Keratinocyte (primary cell): ENCODE measurements at regions not wholly inside any gene's neighbourhood (a gene's known extent, or its start where the extent isn't known, plus 50 kb on each side); places are given as distances from the start of the nearest gene placed in this dataset.

Experiments used
- DNase-seq: peaks from one replicate; pipeline ENCODE4 v3.0.0-alpha.2; 2011; ENCODE audit warnings: low read depth, missing footprints, low spot score
- FAIRE-seq: peaks from 2 replicates; lab custom pipeline; 2011; peaks lifted over from hg19 to GRCh38; lab: Jason Lieb, UNC
- H2AFZ ChIP-seq: 2 replicates; pipeline ENCODE4 v1.6.0; 2012; ENCODE audit warnings: low read length, control low read depth, inconsistent platforms; ENCODE audit not compliant: control insufficient read depth
- H3K27ac ChIP-seq: 2 replicates; pipeline ENCODE4 v1.5.1; 2011; ENCODE audit warnings: low read length; ENCODE audit not compliant: control insufficient read depth, insufficient read depth
- H3K27me3 ChIP-seq: 3 replicates; pipeline ENCODE4 v1.6.0; 2011; ENCODE audit warnings: low read length; ENCODE audit not compliant: control insufficient read depth, insufficient read depth; ENCODE audit errors: extremely low read depth
- H3K36me3 ChIP-seq, 2 experiments: 2 replicates in 1 of 2; 3 replicates in 1 of 2; pipeline ENCODE4 v1.5.1; 2011; ENCODE audit warnings: low read length in 2 of 2, mild to moderate bottlenecking in 1 of 2; ENCODE audit not compliant: control insufficient read depth in 2 of 2, insufficient read depth in 2 of 2; ENCODE audit errors: extremely low read depth in 1 of 2
- H3K4me1 ChIP-seq: 3 replicates; pipeline ENCODE4 v1.5.1; 2011; ENCODE audit warnings: low read length; ENCODE audit not compliant: control insufficient read depth, insufficient read depth; ENCODE audit errors: extremely low read depth
- H3K4me2 ChIP-seq: 3 replicates; pipeline ENCODE4 v1.6.0; 2011; ENCODE audit warnings: low read depth, low read length; ENCODE audit not compliant: control insufficient read depth, insufficient read depth; ENCODE audit errors: extremely low read depth
- H3K4me3 ChIP-seq, 3 experiments: fragments of 200-600 bp in 1 of 3; sonication (generic) in 1 of 3; 2 replicates in 2 of 3; 3 replicates in 1 of 3; pipeline ENCODE4 v1.5.1; 2011 to 2016; ENCODE audit warnings: low read length in 3 of 3, mild to moderate bottlenecking in 3 of 3, control low read depth in 2 of 3, inconsistent platforms in 1 of 3, low read depth in 1 of 3, mixed read lengths in 1 of 3, mixed run types in 1 of 3, moderate library complexity in 1 of 3; ENCODE audit not compliant: control insufficient read depth in 2 of 3, insufficient read depth in 2 of 3; ENCODE audit errors: extremely low read depth in 1 of 3
- H3K79me2 ChIP-seq: 2 replicates; pipeline ENCODE4 v1.6.0; 2012; ENCODE audit warnings: low read length; ENCODE audit not compliant: control insufficient read depth, insufficient read depth
- H3K9ac ChIP-seq: 3 replicates; pipeline ENCODE4 v1.6.0; 2011; ENCODE audit warnings: low read length; ENCODE audit not compliant: control insufficient read depth, insufficient read depth; ENCODE audit errors: extremely low read depth
- H3K9me1 ChIP-seq: 3 replicates; pipeline ENCODE4 v1.6.0; 2011; ENCODE audit warnings: low read length; ENCODE audit not compliant: control insufficient read depth, insufficient read depth; ENCODE audit errors: extremely low read depth
- H3K9me3 ChIP-seq: 2 replicates; pipeline ENCODE4 v1.5.1; 2012; ENCODE audit warnings: low read depth, low read length; ENCODE audit not compliant: control insufficient read depth
- H4K20me1 ChIP-seq: 3 replicates; pipeline ENCODE4 v1.6.0; 2011; ENCODE audit warnings: low read length; ENCODE audit not compliant: control insufficient read depth, insufficient read depth; ENCODE audit errors: extremely low read depth
- EZH2 ChIP-seq: IDR thresholded peaks from one replicate; pipeline ENCODE4 v1.6.1; 2012; ENCODE audit warnings: inconsistent platforms, mild to moderate bottlenecking, low read length, moderate library complexity
- dilution Hi-C: fragments of 300-500 bp; cut with MboI; formaldehyde crosslinking; loops from one replicate; pipeline ENCODE4 v1.7.0; 2020; ENCODE audit warnings: low sequenced_read_pairs; ENCODE audit not compliant: extremely low pct_ligation_motif_present
- TF ChIP-seq, protein P1 (sequence below), 3 experiments: IDR thresholded peaks in 1 of 3; conservative IDR thresholded peaks in 1 of 3; optimal IDR thresholded peaks in 1 of 3; 2 replicates in 2 of 3; 3 replicates in 1 of 3; pipeline versions ENCODE3 to v1.5.1; 2011; ENCODE audit warnings: low read length in 3 of 3, mild to moderate bottlenecking in 3 of 3, moderate library complexity in 2 of 3, control low read depth in 1 of 3, inconsistent platforms in 1 of 3; ENCODE audit not compliant: insufficient read depth in 2 of 3; ENCODE audit errors: extremely low read depth in 1 of 3

- Histone ChIP-seq H3K9me3 (no peaks in the 10 kb centered on the region), H2AFZ (no peak overlapping the region), H3K4me1 (no peaks in the 10 kb centered on the region), H3K27me3 (no peaks in the 10 kb centered on the region), H4K20me1 (no peaks in the 10 kb centered on the region), H3K27ac (no peak overlapping the region), H3K4me3 (no peak overlapping the region), H3K9me1 (no peaks in the 10 kb centered on the region), H3K79me2 (no peaks in the 10 kb centered on the region), H3K36me3 (no peaks in the 10 kb centered on the region), H3K9ac (no peak overlapping the region), H3K4me2 (no peak overlapping the region)
- DNase-seq (no peak), FAIRE-seq (no peak)
- TF ChIP-seq, protein P1, sequence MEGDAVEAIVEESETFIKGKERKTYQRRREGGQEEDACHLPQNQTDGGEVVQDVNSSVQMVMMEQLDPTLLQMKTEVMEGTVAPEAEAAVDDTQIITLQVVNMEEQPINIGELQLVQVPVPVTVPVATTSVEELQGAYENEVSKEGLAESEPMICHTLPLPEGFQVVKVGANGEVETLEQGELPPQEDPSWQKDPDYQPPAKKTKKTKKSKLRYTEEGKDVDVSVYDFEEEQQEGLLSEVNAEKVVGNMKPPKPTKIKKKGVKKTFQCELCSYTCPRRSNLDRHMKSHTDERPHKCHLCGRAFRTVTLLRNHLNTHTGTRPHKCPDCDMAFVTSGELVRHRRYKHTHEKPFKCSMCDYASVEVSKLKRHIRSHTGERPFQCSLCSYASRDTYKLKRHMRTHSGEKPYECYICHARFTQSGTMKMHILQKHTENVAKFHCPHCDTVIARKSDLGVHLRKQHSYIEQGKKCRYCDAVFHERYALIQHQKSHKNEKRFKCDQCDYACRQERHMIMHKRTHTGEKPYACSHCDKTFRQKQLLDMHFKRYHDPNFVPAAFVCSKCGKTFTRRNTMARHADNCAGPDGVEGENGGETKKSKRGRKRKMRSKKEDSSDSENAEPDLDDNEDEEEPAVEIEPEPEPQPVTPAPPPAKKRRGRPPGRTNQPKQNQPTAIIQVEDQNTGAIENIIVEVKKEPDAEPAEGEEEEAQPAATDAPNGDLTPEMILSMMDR (optimal IDR thresholded peaks at IDR 0.05 in 1 of 3, IDR thresholded peaks at IDR 0.05 in 1 of 3, conservative IDR thresholded peaks at IDR 0.05 in 1 of 3; ENCODE audit: extremely low read depth in 1 of 3, insufficient read depth in 2 of 3, low read length in 3 of 3), result no peak
- TF ChIP-seq EZH2, result no peak
- dilution Hi-C loops, result no loop called here
Observed at GRCh38 chr3:107142171-107142570, 235.1 kb upstream of the CCDC54 start.

- H3K9me1 ChIP-seq, result no peaks in the 10 kb centered on the region
- no peak for DNase-seq
- H3K79me2 ChIP-seq, result no peaks in the 10 kb centered on the region
- no peak for FAIRE-seq
- no peaks in the 10 kb centered on the region for H4K20me1 ChIP-seq
- no peaks in the 10 kb centered on the region for H3K4me1 ChIP-seq
- TF ChIP-seq, protein P1 (optimal IDR thresholded peaks at IDR 0.05 in 1 of 3, IDR thresholded peaks at IDR 0.05 in 1 of 3, conservative IDR thresholded peaks at IDR 0.05 in 1 of 3; ENCODE audit: extremely low read depth in 1 of 3, insufficient read depth in 2 of 3, low read length in 3 of 3), result no peak
- no peak for TF ChIP-seq EZH2
- H3K4me3 ChIP-seq, result no peak overlapping the region
- no peak overlapping the region for H3K27ac ChIP-seq
- H3K9me3 ChIP-seq, result no peaks in the 10 kb centered on the region
- dilution Hi-C loops, result no loop called here
- no peaks in the 10 kb centered on the region for H3K36me3 ChIP-seq
- no peaks in the 10 kb centered on the region for H3K27me3 ChIP-seq
- no peak overlapping the region for H2AFZ ChIP-seq
- H3K4me2 ChIP-seq, result no peak overlapping the region
- H3K9ac ChIP-seq, result no peak overlapping the region
Observed at GRCh38 chr3:107142786-107143575, 234.3 kb upstream of the CCDC54 start.
